ENCODE measurements at regions not wholly inside any gene's neighbourhood (a gene's known extent, or its start where the extent isn't known, plus 50 kb on each side); places are given as distances from the start of the nearest gene placed in this dataset.

- no peaks in the 10 kb centered on the region for H4K20me1 ChIP-seq (ENCODE audit: low read depth)
- peaks cover 3% of the 10 kb centered on the region for H3K4me1 Mint-ChIP-seq
Measured at GRCh38 chr7:26526265-26526587, 234.6 kb downstream of the SNX10 start.

GRCh38 chr7:26531926-26532325 is 240.3 kb downstream of the SNX10 start:
- Histone ChIP-seq H3F3A (ENCODE audit: low read depth) (no peaks in the 10 kb centered on the region), H3K9ac (no peak overlapping the region), H3K4me2 (no peak overlapping the region), H3K9me3 (ENCODE audit: low read depth) (no peaks in the 10 kb centered on the region), H2AFZ (replicated peaks) (no peak overlapping the region), H3K79me2 (ENCODE audit: low read depth) (no peaks in the 10 kb centered on the region), H3K36me3 (no peaks in the 10 kb centered on the region), H4K20me1 (ENCODE audit: low read depth) (no peaks in the 10 kb centered on the region), H3K4me3 (no peak overlapping the region), H3K27ac (no peak overlapping the region), H3K4me1 (peaks cover 24% of the 10 kb centered on the region), H3K27me3 (no peaks in the 10 kb centered on the region)
- Mint-ChIP-seq H3K9me3 (no peaks in the 10 kb centered on the region), H3K4me1 (peaks cover 14% of the 10 kb centered on the region), H3K4me3 (no peak overlapping the region), H3K27me3 (ENCODE audit: insufficient read depth, low read depth) (no peaks in the 10 kb centered on the region), H3K36me3 (no peaks in the 10 kb centered on the region), H3K27ac (no peak overlapping the region)
- no peak for DNase-seq (ENCODE audit: low spot score)
- no peak for TF ChIP-seq EZH2phosphoT487 (IDR thresholded peaks at IDR 0.05)
- no peak for TF ChIP-seq CTCF (IDR thresholded peaks at IDR 0.05)
- no peak for TF ChIP-seq EZH2 (IDR thresholded peaks at IDR 0.05)

More at GRCh38 chr7:26526265-26526587, 234.6 kb downstream of the SNX10 start:
- Histone ChIP-seq H3K27me3 (no peaks in the 10 kb centered on the region), H3K4me1 (peaks cover 6% of the 10 kb centered on the region), H2AFZ (replicated peaks) (no peak overlapping the region), H3K27ac (no peak overlapping the region), H3K4me2 (no peak overlapping the region), H3K9ac (no peak overlapping the region), H3K79me2 (ENCODE audit: low read depth) (no peaks in the 10 kb centered on the region), H3K4me3 (no peak overlapping the region), H3F3A (ENCODE audit: low read depth) (no peaks in the 10 kb centered on the region), H3K36me3 (no peaks in the 10 kb centered on the region), H3K9me3 (ENCODE audit: low read depth) (no peaks in the 10 kb centered on the region)
- no peak for DNase-seq (ENCODE audit: low spot score)
- Mint-ChIP-seq H3K4me3 (no peak overlapping the region), H3K27me3 (ENCODE audit: insufficient read depth, low read depth) (peaks cover 4% of the 10 kb centered on the region), H3K36me3 (no peaks in the 10 kb centered on the region), H3K9me3 (peaks cover 3% of the 10 kb centered on the region), H3K27ac (no peak overlapping the region)
- no peak for TF ChIP-seq CTCF (IDR thresholded peaks at IDR 0.05)
- no peak for TF ChIP-seq EZH2 (IDR thresholded peaks at IDR 0.05)
- no peak for TF ChIP-seq EZH2phosphoT487 (IDR thresholded peaks at IDR 0.05)

GRCh38 chr7:26532471-26532870 is 240.8 kb downstream of the SNX10 start:
- Histone ChIP-seq H3K4me3 (no peak overlapping the region), H3K9ac (no peak overlapping the region), H3K4me2 (no peak overlapping the region), H2AFZ (replicated peaks) (no peak overlapping the region), H3K36me3 (no peaks in the 10 kb centered on the region), H3K79me2 (ENCODE audit: low read depth) (no peaks in the 10 kb centered on the region), H3F3A (ENCODE audit: low read depth) (no peaks in the 10 kb centered on the region), H3K9me3 (ENCODE audit: low read depth) (no peaks in the 10 kb centered on the region), H3K4me1 (peaks cover 24% of the 10 kb centered on the region), H4K20me1 (ENCODE audit: low read depth) (no peaks in the 10 kb centered on the region), H3K27me3 (no peaks in the 10 kb centered on the region), H3K27ac (no peak overlapping the region)
- no peak overlapping the region for H3K27ac Mint-ChIP-seq
- TF ChIP-seq CTCF (IDR thresholded peaks at IDR 0.05) (no peak), EZH2phosphoT487 (IDR thresholded peaks at IDR 0.05) (no peak), EZH2 (IDR thresholded peaks at IDR 0.05) (no peak)
- H3K4me3 Mint-ChIP-seq: no peak overlapping the region
- no peak for DNase-seq (ENCODE audit: low spot score)
- H3K9me3 Mint-ChIP-seq: no peaks in the 10 kb centered on the region
- peaks cover 14% of the 10 kb centered on the region for H3K4me1 Mint-ChIP-seq
- no peaks in the 10 kb centered on the region for H3K27me3 Mint-ChIP-seq (ENCODE audit: insufficient read depth, low read depth)
- H3K36me3 Mint-ChIP-seq: no peaks in the 10 kb centered on the region

- H3K27ac ChIP-seq: no peak overlapping the region
- Mint-ChIP-seq H3K4me3 (no peak overlapping the region), H3K9me3 (no peaks in the 10 kb centered on the region), H3K27ac (no peak overlapping the region), H3K4me1 (peaks cover 14% of the 10 kb centered on the region), H3K27me3 (ENCODE audit: insufficient read depth, low read depth) (no peaks in the 10 kb centered on the region), H3K36me3 (no peaks in the 10 kb centered on the region)
- peaks cover 24% of the 10 kb centered on the region for H3K4me1 ChIP-seq
- H3K27me3 ChIP-seq: no peaks in the 10 kb centered on the region
- no peak overlapping the region for H2AFZ ChIP-seq (replicated peaks)
- TF ChIP-seq CTCF (IDR thresholded peaks at IDR 0.05) (no peak), EZH2 (IDR thresholded peaks at IDR 0.05) (no peak), EZH2phosphoT487 (IDR thresholded peaks at IDR 0.05) (no peak)
- H3F3A ChIP-seq (ENCODE audit: low read depth): no peaks in the 10 kb centered on the region
- H3K9me3 ChIP-seq (ENCODE audit: low read depth): no peaks in the 10 kb centered on the region
- H4K20me1 ChIP-seq (ENCODE audit: low read depth): no peaks in the 10 kb centered on the region
- no peak for DNase-seq (ENCODE audit: low spot score)
- H3K9ac ChIP-seq: no peak overlapping the region
- H3K36me3 ChIP-seq: no peaks in the 10 kb centered on the region
- H3K4me2 ChIP-seq: no peak overlapping the region
- H3K4me3 ChIP-seq: no peak overlapping the region
- H3K79me2 ChIP-seq (ENCODE audit: low read depth): no peaks in the 10 kb centered on the region
Measured at GRCh38 chr7:26533217-26533616, 241.6 kb downstream of the SNX10 start.

Data from neural progenitor cell (in vitro differentiated cells).